HG02571 (cell line): ENCODE measurements at regions not wholly inside any gene's neighbourhood (a gene's known extent, or its start where the extent isn't known, plus 50 kb on each side); places are given as distances from the start of the nearest gene placed in this dataset.

Experiments
- ATAC-seq: cut with Tn5 transposase; IDR thresholded peaks from one replicate; pipeline ENCODE4 v1.9.1; 2021; ENCODE audit warnings: mild to moderate bottlenecking, moderate library complexity; ENCODE audit not compliant: unreplicated experiment

- no peak for ATAC-seq
Observed at GRCh38 chr5:165560648-165561047, 2055.2 kb downstream of the MAT2B start.

DNA sequence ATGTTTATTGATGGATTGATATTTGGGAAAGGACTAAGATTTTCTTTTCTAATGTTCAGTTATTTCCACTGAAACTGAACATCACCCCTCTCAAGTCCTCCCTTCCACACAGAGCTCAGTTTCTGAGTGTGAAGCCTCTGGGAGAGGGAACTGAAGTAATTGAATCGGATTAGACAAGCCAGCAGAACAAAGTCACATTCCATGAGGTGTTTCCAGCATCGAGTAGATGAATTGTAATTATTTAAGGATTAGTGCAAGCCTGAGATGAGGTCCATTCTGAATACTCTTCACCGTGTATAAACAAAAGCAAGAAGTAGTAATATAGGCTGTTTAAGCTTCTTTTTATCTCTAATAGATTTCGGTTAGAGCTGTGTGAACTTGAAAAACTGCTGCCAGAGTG lies 2060.5 kb downstream of the MAT2B start:
- ATAC-seq = no peak

DNA sequence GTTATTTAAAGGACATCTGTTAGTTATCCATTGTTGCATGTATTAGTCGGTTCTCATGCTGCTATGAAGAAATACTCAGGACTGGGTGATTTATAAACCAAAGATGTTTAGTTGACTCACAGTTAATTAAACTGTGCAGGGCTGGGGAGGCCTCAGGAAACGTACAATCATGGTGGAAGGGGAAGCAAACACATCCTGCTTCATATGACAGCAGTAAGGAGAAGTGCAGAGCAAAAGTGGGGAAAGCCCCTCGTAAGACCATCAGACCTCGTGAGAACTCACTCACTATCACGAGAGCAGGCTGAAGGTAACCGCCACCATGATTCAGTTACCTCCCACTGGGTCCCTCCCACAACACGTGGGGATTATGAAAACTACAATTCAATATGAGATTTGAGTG lies 2064.1 kb downstream of the MAT2B start:
- no peak for ATAC-seq

DNA sequence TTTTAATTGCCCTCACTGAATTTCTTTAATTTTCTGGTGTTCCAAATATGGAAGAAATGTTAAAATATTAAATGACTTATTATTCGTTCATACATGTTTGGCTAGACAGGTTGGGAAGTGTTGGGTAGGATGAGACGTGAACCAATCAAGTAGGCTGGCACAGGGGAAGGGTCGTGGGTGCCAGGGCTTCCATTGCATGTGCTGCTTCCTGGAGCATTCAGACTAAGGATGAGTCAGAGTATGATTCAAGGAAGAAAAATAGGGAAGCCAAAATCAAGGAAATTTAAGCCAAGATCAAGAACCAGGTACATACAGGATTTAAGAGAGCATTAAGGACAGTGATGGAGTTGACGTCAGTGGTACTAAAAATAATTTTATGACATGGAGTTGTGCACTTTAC lies 2068.0 kb downstream of the MAT2B start:
- ATAC-seq = no peak

- ATAC-seq = no peak
Observed at GRCh38 chr5:165574100-165574499, 2068.7 kb downstream of the MAT2B start.

- ATAC-seq = no peak
Observed at GRCh38 chr5:165576678-165577275, 2071.4 kb downstream of the MAT2B start.

GRCh38 chr5:165579911-165580310 lies 2074.5 kb downstream of the MAT2B start:
- no peak for ATAC-seq

GRCh38 chr5:165594693-165595092 lies 2089.3 kb downstream of the MAT2B start:
- ATAC-seq = no peak

DNA sequence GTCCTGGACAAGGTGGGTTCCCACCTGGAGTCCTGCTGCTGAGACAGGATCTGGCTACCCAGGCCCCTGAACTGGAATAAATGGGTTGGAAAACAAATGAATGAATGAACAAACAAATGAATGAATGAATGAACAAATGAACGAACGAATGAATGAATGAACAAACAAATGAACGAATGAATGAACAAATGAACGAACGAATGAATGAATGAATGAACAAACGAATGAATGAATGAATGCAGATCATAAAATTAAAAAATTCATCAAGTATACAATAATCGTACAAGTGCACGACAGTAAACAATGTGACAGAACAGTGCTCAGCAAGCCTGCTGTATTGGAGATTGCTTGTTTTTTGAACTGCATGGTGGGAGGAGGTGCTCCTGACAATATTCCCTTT lies 2097.1 kb downstream of the MAT2B start:
- ATAC-seq = no peak

DNA sequence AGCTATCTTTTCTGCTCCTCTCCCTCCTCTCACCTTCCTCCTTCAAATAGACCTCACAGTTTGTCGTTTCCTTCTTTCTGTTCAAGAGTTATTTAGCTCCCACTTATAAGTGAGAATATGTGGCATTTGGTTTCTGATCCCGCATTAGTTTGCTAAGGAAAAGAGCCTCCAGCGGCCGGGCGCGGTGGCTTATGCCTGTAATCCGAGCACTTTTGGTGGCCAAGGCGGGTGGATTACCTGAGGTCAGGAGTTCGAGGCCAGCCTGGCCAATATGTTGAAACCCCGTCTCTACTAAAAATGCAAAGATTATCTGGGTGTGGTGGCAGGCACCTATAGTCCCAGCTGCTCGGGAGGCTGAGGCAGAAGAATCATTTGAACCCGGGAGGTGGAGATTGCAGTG lies 2101.6 kb downstream of the MAT2B start:
- ATAC-seq = no peak

DNA sequence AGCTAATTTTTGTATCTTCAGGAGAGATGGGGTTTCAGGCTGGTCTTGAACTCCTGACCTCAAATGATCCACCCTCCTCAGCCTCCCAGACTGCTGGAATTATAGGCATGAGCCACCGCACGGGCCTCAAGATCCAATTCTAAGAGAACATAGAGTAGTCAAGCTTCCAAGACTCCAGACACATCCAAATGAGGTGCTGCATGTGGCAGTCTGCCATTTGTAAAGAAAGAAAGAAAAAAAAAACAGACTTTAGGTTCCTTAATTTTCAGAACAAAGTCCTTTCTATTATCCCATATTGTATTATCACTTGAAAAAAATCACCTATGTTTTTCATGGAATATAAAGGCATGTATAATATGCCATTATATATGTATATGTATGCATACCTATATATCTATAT lies 2104.5 kb downstream of the MAT2B start:
- ATAC-seq = no peak

- ATAC-seq = no peak
Observed at GRCh38 chr5:165616490-165617405, 2111.3 kb downstream of the MAT2B start.

- no peak for ATAC-seq
Observed at GRCh38 chr5:165617491-165617890, 2112.1 kb downstream of the MAT2B start.

GRCh38 chr5:165620394-165620793 lies 2115.0 kb downstream of the MAT2B start:
- no peak for ATAC-seq

DNA sequence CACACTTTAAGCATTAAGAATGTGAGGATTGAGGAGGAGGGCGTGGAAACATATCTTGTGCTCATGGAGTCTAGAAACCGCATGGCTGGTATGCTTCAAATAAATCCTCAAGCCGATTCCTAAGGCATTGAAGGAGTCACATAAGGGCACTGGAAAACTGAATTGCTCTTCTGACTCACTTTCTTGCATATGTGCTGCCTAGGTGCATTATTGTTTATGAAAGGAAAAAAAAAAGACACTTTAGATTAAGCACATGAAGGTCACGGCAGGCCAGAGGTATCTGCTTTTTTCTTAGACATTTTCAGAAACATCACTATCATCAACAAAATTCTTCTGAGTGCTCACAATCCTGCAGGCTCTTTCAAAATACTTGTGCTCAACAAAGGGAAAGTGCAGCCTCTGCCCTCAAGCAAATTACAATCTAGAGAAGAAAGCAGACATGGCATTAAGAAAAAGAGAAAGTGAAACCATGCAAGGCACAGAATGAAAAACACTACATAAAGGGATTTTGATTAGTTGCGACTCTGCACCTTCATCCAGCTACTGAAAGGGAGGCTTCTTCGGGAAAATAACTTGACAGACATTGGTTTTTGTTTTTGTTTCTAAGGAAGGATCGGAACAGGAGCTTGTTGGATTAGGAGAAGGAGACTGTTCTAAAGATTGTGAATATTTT lies 2117.6 kb downstream of the MAT2B start:
- ATAC-seq = no peak

GRCh38 chr5:165624166-165624946 lies 2118.9 kb downstream of the MAT2B start:
- no peak for ATAC-seq

GRCh38 chr5:165626161-165626560 lies 2120.7 kb downstream of the MAT2B start:
- ATAC-seq = no peak

GRCh38 chr5:165627548-165628170 lies 2122.2 kb downstream of the MAT2B start:
- ATAC-seq = no peak

DNA sequence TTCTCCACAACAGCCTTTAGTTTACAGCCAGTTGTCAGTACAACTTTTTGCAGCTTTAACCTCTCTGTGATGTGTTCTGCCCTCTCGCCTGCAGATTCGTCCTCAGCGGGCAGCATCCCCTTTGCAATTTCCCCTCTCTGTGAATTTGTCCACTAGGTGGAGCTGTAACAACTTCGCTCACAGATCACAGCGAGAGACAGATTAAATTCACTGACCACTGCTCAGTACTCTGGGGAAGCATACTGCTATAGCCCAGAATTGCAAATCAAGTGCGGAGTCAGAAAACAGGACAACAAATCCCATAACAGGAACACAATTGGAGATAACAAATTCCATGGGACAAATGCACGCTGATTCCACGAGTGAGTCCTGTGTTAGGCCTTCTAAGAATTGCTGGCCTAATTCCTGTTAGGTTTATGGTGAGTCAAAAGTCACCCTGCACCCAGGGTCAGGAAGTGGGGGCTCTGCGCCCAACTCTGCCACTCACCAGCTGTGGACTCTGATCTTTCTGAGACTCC lies 2124.9 kb downstream of the MAT2B start:
- peak; percentile 79 for ATAC-seq

GRCh38 chr5:165631235-165631634 lies 2125.8 kb downstream of the MAT2B start:
- no peak for ATAC-seq
